Lower leg skin (tissue), 3 donors: ENCODE measurements at regions not wholly inside any gene's neighbourhood (a gene's known extent, or its start where the extent isn't known, plus 50 kb on each side); places are given as distances from the start of the nearest gene placed in this dataset.

Source experiments
- CTCF ChIP-seq, 3 donors: fragments of 450-650 bp; IDR thresholded peaks; one replicate each; pipeline ENCODE4 v1.5.1; 2016; ENCODE audit warnings: antibody characterized with exemption in 3 of 3, mild to moderate bottlenecking in 3 of 3, moderate library complexity in 2 of 3
- POLR2A ChIP-seq, 2 donors: fragments of 450-650 bp; IDR thresholded peaks; one replicate each; pipeline ENCODE4 v1.6.1; 2016 to 2017; ENCODE audit warnings: antibody characterized with exemption in 2 of 2, mild to moderate bottlenecking in 1 of 2, moderate library complexity in 1 of 2

GRCh38 chr2:122486705-122487415, 731.4 kb downstream of the TSN start:
- TF ChIP-seq CTCF (IDR thresholded peaks at IDR 0.05) (no peak), POLR2A (IDR thresholded peaks at IDR 0.05) (no peak)
